Breast epithelium (tissue), 3 donors: ENCODE measurements at regions not wholly inside any gene's neighbourhood (a gene's known extent, or its start where the extent isn't known, plus 50 kb on each side); places are given as distances from the start of the nearest gene placed in this dataset.
"Not testable (repeated sequence)": the region's sequence is repeated elsewhere in the genome, so short reads cannot be mapped to it uniquely, and the experiment has no call there.

Experiments used
- CTCF ChIP-seq, 3 donors: fragments of 450-650 bp; IDR thresholded peaks; one replicate each; pipeline ENCODE4 v1.5.1; 2016 to 2017; ENCODE audit warnings: antibody characterized with exemption in 3 of 3, mild to moderate bottlenecking in 3 of 3, moderate library complexity in 3 of 3
- POLR2A ChIP-seq: fragments of 450-650 bp; IDR thresholded peaks from one replicate; pipeline ENCODE4 v1.6.1; 2016; ENCODE audit warnings: antibody characterized with exemption, mild to moderate bottlenecking, moderate library complexity

DNA sequence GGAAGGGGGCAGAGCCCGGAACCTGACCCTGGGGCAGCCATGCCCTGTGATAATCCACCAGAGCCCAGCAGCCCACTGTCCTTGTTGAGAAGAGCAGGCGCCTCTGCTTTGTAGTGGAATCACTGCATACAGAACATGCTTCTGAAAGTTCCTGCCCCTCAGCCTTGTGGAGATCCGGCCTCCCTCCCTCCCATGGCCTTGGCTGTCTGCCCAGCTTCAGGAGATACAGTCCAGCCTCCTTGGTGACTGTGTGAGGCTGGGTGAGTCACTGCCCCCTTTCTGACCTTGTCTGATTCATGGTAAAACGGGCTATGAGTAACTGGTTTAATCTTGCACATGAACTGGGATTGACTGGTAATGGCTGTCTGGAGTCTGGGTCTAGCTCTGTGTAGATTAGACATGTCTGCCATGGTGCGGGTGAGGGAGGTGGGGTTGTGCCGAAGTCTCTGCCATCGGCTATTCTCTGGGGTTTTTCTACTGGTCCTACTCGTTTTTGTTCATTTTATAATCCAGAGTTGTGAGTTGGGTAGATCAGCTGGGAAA lies 144.0 kb upstream of the ZNF469 start:
- TF ChIP-seq POLR2A; CTCF (IDR thresholded peaks at IDR 0.05): not testable (repeated sequence)
